ENCODE measurements at regions not wholly inside any gene's neighbourhood (a gene's known extent, or its start where the extent isn't known, plus 50 kb on each side); places are given as distances from the start of the nearest gene placed in this dataset.

- H3K4me3 Mint-ChIP-seq, result no peak overlapping the region
- DNase-seq (no peak), ATAC-seq (ENCODE audit: low read depth) (no peak)
- H3K27ac Mint-ChIP-seq, result no peak overlapping the region
- H3K36me3 Mint-ChIP-seq (ENCODE audit: low read depth), result no peaks in the 10 kb centered on the region
- POLR2A ChIA-PET, result no interaction called here
- intact Hi-C loops (cut with micrococcal nuclease), result no loop called here
- no peak for TF ChIP-seq CTCF (IDR thresholded peaks at IDR 0.05)
- CTCF ChIA-PET, result no interaction called here
- H3K9me3 Mint-ChIP-seq, result no peaks in the 10 kb centered on the region
- H3K27me3 Mint-ChIP-seq, result peaks cover 2% of the 10 kb centered on the region
- peaks cover 2% of the 10 kb centered on the region for H3K4me1 Mint-ChIP-seq
Observed at GRCh38 chrX:39905946-39906345, 191.8 kb downstream of the BCOR start.

- Mint-ChIP-seq H3K9me3 (no peaks in the 10 kb centered on the region), H3K4me3 (no peak overlapping the region), H3K4me1 (peaks cover 2% of the 10 kb centered on the region), H3K36me3 (ENCODE audit: low read depth) (no peaks in the 10 kb centered on the region), H3K27ac (no peak overlapping the region), H3K27me3 (no peaks in the 10 kb centered on the region)
- no peak for TF ChIP-seq CTCF (IDR thresholded peaks at IDR 0.05)
- ChIA-PET CTCF (no interaction called here), POLR2A (no interaction called here)
- intact Hi-C loops (cut with micrococcal nuclease), result no loop called here
- no peak for DNase-seq
- no peak for ATAC-seq (ENCODE audit: low read depth)
Observed at GRCh38 chrX:39907964-39908661, 189.6 kb downstream of the BCOR start.

- DNase-seq (no peak), ATAC-seq (ENCODE audit: low read depth) (no peak)
- H3K9me3 Mint-ChIP-seq, result no peaks in the 10 kb centered on the region
- ChIA-PET POLR2A (no interaction called here), CTCF (no interaction called here)
- no peak overlapping the region for H3K4me3 Mint-ChIP-seq
- H3K27ac Mint-ChIP-seq, result no peak overlapping the region
- peaks cover 2% of the 10 kb centered on the region for H3K4me1 Mint-ChIP-seq
- intact Hi-C loops (cut with micrococcal nuclease), result no loop called here
- no peaks in the 10 kb centered on the region for H3K36me3 Mint-ChIP-seq (ENCODE audit: low read depth)
- no peaks in the 10 kb centered on the region for H3K27me3 Mint-ChIP-seq
- no peak for TF ChIP-seq CTCF (IDR thresholded peaks at IDR 0.05)
Observed at GRCh38 chrX:39909996-39910395, 187.8 kb downstream of the BCOR start.

- H3K27ac Mint-ChIP-seq, result no peak overlapping the region
- no peak overlapping the region for H3K4me3 Mint-ChIP-seq
- no peaks in the 10 kb centered on the region for H3K36me3 Mint-ChIP-seq (ENCODE audit: low read depth)
- H3K9me3 Mint-ChIP-seq, result no peaks in the 10 kb centered on the region
- CTCF ChIA-PET, result no interaction called here
- intact Hi-C loops (cut with micrococcal nuclease), result no loop called here
- TF ChIP-seq CTCF (IDR thresholded peaks at IDR 0.05), result no peak
- POLR2A ChIA-PET, result no interaction called here
- peaks cover 2% of the 10 kb centered on the region for H3K4me1 Mint-ChIP-seq
- no peak for DNase-seq
- H3K27me3 Mint-ChIP-seq, result no peaks in the 10 kb centered on the region
- ATAC-seq (ENCODE audit: low read depth), result no peak
Observed at GRCh38 chrX:39910651-39911050, 187.1 kb downstream of the BCOR start.

- no peak overlapping the region for H3K27ac Mint-ChIP-seq
- TF ChIP-seq CTCF (IDR thresholded peaks at IDR 0.05), result no peak
- peaks cover 2% of the 10 kb centered on the region for H3K4me1 Mint-ChIP-seq
- POLR2A ChIA-PET, result no interaction called here
- no peaks in the 10 kb centered on the region for H3K27me3 Mint-ChIP-seq
- no peak overlapping the region for H3K4me3 Mint-ChIP-seq
- CTCF ChIA-PET, result no interaction called here
- intact Hi-C loops (cut with micrococcal nuclease), result no loop called here
- no peak for ATAC-seq (ENCODE audit: low read depth)
- no peaks in the 10 kb centered on the region for H3K9me3 Mint-ChIP-seq
- no peaks in the 10 kb centered on the region for H3K36me3 Mint-ChIP-seq (ENCODE audit: low read depth)
- DNase-seq, result no peak
Observed at GRCh38 chrX:39911278-39911897, 186.4 kb downstream of the BCOR start.
